Tibial artery (tissue), 4 donors: ENCODE measurements at regions not wholly inside any gene's neighbourhood (a gene's known extent, or its start where the extent isn't known, plus 50 kb on each side); places are given as distances from the start of the nearest gene placed in this dataset.

Source experiments
- DNase-seq, 2 donors: peaks; one replicate each; pipeline ENCODE4 v3.0.0-alpha.2; 2019
- H3K27ac ChIP-seq, 2 donors: fragments of 200-600 bp; sonication (generic) in 1 of 2; 1 replicate in 1 of 2; 2 replicates in 1 of 2; pipeline ENCODE4 v1.5.1; 2018 to 2019; ENCODE audit warnings: mild to moderate bottlenecking in 1 of 2
- H3K27me3 ChIP-seq, 2 donors: fragments of 200-600 bp; sonication (generic) in 1 of 2; one replicate each; pipeline versions ENCODE4 v1.5.1 to v1.6.0; 2016 to 2019
- H3K36me3 ChIP-seq, 3 donors: fragments of 200-600 bp; sonication (generic) in 2 of 3; one replicate each; pipeline ENCODE4 v1.5.1; 2016 to 2019; ENCODE audit warnings: mild to moderate bottlenecking in 2 of 3
- H3K4me1 ChIP-seq, 4 donors: fragments of 200-600 bp; sonication (generic) in 2 of 4; 1 replicate in 3 of 4; 2 replicates in 1 of 4; pipeline ENCODE4 v1.5.1; 2016 to 2019
- H3K4me3 ChIP-seq, 2 donors: fragments of 200-600 bp; sonication (generic) in 1 of 2; 1 replicate in 1 of 2; 2 replicates in 1 of 2; pipeline ENCODE4 v1.5.1; 2018 to 2019; ENCODE audit warnings: mild to moderate bottlenecking in 2 of 2
- H3K9me3 ChIP-seq, 3 donors: fragments of 200-600 bp; sonication (generic) in 1 of 3; one replicate each; pipeline ENCODE4 v1.5.1; 2016 to 2019
- intact Hi-C: fragments of 100-400 bp; cut with DNase I; formaldehyde crosslinking; loops from one replicate; pipeline ENCODE4 v1.15.0; 2023; ENCODE audit warnings: low total_unique reads
- TF ChIP-seq, protein P1 (sequence below), 2 experiments: fragments of 200-600 bp in 1 of 2; fragments of 450-650 bp in 1 of 2; IDR thresholded peaks; one replicate each; pipeline ENCODE4 v1.5.1; 2017 to 2019; ENCODE audit warnings: antibody characterized with exemption in 2 of 2, mild to moderate bottlenecking in 1 of 2, moderate library complexity in 1 of 2

DNA sequence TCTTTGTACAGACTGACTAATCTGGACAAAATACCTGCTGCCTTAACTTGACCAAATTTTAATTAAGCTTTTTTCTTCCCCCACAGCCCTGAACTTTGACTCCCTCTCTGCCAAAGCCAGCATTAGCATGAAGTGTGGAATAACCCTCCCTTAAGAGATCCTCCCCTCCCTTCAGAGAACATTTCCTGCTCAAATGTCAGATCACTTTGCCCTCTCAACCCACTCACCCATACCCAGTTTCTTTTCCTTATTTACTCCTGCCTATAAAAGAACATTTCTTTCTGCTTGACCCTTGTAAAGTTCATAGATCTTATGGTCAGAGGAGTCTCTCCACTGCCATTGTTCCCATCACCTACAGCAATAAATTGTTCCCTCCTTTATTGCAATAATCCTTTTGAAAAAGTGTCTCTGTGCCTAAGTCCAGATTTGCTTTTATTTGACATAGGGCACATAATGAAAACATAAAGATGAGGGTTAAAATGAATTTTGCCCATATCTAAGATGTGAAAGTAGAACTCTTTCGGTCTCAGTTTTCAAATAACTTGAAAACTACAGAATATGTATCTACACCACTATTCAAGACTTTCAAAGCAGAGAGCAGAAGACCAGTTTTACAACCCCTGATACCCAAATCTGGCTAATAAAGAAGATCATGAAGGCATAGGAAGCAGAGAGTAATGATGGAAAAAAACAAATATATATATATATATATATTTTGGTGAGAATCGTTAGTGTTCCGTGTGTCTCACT is 289.7 kb upstream of the ANXA10 start:
- Histone ChIP-seq H3K27ac (no peak overlapping the region), H3K36me3 (no peaks in the 10 kb centered on the region), H3K9me3 (no peaks in the 10 kb centered on the region), H3K4me3 (no peak overlapping the region), H3K27me3 (no peaks in the 10 kb centered on the region), H3K4me1 (no peaks in the 10 kb centered on the region)
- DNase-seq, result no peak
- intact Hi-C loops, result no loop called here
- TF ChIP-seq, protein P1, sequence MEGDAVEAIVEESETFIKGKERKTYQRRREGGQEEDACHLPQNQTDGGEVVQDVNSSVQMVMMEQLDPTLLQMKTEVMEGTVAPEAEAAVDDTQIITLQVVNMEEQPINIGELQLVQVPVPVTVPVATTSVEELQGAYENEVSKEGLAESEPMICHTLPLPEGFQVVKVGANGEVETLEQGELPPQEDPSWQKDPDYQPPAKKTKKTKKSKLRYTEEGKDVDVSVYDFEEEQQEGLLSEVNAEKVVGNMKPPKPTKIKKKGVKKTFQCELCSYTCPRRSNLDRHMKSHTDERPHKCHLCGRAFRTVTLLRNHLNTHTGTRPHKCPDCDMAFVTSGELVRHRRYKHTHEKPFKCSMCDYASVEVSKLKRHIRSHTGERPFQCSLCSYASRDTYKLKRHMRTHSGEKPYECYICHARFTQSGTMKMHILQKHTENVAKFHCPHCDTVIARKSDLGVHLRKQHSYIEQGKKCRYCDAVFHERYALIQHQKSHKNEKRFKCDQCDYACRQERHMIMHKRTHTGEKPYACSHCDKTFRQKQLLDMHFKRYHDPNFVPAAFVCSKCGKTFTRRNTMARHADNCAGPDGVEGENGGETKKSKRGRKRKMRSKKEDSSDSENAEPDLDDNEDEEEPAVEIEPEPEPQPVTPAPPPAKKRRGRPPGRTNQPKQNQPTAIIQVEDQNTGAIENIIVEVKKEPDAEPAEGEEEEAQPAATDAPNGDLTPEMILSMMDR (IDR thresholded peaks at IDR 0.05), result no peak

DNA sequence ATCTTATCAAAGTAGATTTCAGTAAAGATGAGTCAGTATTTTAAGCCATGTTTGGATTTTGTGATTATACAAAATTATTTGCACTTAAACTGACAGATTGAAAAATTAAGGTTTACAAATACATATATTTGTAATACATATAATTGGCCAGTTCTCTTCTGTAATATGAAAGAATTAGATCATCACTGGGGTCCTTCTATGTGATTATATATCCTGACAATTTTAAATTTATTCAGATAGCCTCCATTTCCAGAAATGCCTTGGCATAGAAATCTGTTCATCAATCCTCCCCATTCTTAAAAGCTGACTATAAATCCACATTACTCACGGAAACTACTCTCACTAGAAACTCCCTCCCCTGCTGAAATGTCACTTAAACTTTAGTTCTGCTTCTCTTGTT is 280.4 kb upstream of the ANXA10 start:
- no peak overlapping the region for H3K27ac ChIP-seq
- H3K9me3 ChIP-seq, result peaks cover 0 to 4% (median 3%) of the 10 kb centered on the region in 3 donors
- intact Hi-C loops, result no loop called here
- no peak for DNase-seq
- no peaks in the 10 kb centered on the region for H3K27me3 ChIP-seq
- no peaks in the 10 kb centered on the region for H3K36me3 ChIP-seq
- no peaks in the 10 kb centered on the region for H3K4me1 ChIP-seq
- no peak overlapping the region for H3K4me3 ChIP-seq
- TF ChIP-seq, protein P1 (IDR thresholded peaks at IDR 0.05), result no peak

DNA sequence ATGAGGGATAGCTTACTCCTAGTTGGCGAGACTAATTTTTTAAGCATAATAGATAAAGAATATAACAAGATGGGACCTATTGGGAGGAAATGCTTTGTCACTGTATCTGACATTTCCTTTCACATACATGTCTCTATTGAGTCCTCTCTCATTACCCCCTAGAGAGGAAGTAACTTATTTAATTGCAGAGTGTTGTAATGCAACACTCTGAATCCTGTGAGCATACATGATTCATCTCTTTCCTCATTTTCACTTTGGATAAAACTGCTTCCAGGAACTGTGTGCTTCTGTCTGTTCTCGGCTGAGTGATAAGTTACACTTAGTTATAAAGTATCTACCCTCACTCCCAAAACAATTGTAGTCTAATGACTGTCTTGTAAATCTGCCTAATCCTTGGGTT is 266.1 kb upstream of the ANXA10 start:
- intact Hi-C loops, result no loop called here
- Histone ChIP-seq H3K4me1 (no peaks in the 10 kb centered on the region), H3K27ac (no peak overlapping the region), H3K9me3 (no peaks in the 10 kb centered on the region), H3K27me3 (no peaks in the 10 kb centered on the region), H3K36me3 (no peaks in the 10 kb centered on the region), H3K4me3 (no peak overlapping the region)
- no peak for DNase-seq
- TF ChIP-seq, protein P1 (IDR thresholded peaks at IDR 0.05), result no peak

DNA sequence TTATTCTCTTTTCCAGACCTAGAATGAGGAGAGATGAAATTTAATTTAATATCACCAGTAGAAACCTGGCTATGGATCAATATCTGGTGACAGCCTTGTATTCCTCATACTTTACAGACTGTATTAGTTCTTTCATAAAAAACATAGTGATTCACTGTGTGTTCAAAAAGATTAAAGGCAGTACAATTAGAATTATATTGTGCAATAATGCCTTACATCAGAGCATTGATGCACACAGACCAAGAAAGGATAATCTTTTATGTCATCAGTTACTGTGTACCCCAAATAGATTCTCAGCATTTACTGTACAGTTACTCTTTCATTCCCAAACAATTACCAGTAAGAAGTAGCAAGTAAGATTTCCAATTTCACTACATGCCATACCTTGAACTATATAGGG is 260.5 kb upstream of the ANXA10 start:
- intact Hi-C loops, result no loop called here
- Histone ChIP-seq H3K4me1 (no peaks in the 10 kb centered on the region), H3K27me3 (no peaks in the 10 kb centered on the region), H3K4me3 (no peak overlapping the region), H3K36me3 (no peaks in the 10 kb centered on the region), H3K27ac (no peak overlapping the region), H3K9me3 (no peaks in the 10 kb centered on the region)
- no peak for DNase-seq
- TF ChIP-seq, protein P1 (IDR thresholded peaks at IDR 0.05), result no peak

DNA sequence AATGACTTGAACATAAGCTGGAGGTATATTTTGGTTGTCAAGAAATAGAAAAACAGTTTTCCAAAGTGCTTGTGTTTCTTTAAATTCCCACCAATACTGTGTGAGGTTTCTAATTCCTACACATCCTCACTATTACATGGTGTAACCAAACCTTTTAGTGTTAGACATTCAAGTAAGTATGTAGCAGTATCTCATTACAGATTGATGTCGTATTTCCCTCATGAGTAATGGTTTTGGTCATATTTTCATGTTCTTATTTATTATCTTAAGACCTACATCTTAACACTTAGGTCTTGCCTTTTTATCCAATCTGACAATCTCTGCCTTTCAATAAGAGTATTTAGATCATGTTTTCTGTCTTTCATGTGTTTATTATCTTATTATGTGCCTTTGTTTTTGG is 253.7 kb upstream of the ANXA10 start:
- TF ChIP-seq, protein P1 (IDR thresholded peaks at IDR 0.05), result no peak
- Histone ChIP-seq H3K4me1 (no peaks in the 10 kb centered on the region), H3K36me3 (no peaks in the 10 kb centered on the region), H3K27ac (no peak overlapping the region), H3K4me3 (no peak overlapping the region), H3K27me3 (no peaks in the 10 kb centered on the region), H3K9me3 (no peaks in the 10 kb centered on the region)
- no peak for DNase-seq
- intact Hi-C loops, result no loop called here

DNA sequence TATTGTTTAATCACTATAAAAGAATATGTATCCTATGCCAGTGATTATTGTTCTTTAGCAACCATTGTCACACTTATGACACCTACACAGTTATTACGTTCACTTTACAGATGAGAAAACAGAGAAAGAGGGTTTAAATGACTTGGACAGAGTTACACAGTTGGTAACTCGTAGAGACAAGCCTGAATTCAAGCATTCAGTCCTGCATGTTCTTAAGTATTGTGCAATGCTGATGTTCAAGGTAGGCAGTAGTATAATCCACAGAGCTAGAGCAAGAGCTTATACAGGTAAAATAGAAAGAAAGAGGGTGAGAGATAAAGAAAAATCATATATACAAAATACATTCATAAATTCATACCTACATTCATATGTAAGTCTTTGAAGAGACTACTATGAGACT is 249.8 kb upstream of the ANXA10 start:
- intact Hi-C loops, result no loop called here
- no peak for DNase-seq
- no peaks in the 10 kb centered on the region for H3K36me3 ChIP-seq
- H3K27me3 ChIP-seq, result no peaks in the 10 kb centered on the region
- H3K9me3 ChIP-seq, result no peaks in the 10 kb centered on the region
- H3K4me3 ChIP-seq, result no peak overlapping the region
- H3K4me1 ChIP-seq, result no peaks in the 10 kb centered on the region
- TF ChIP-seq, protein P1 (IDR thresholded peaks at IDR 0.05), result no peak
- no peak overlapping the region for H3K27ac ChIP-seq
